Trophoblast cell (in vitro differentiated cells and primary cell): ENCODE measurements at regions not wholly inside any gene's neighbourhood (a gene's known extent, or its start where the extent isn't known, plus 50 kb on each side); places are given as distances from the start of the nearest gene placed in this dataset.
"Not testable (repeated sequence)": the region's sequence is repeated elsewhere in the genome, so short reads cannot be mapped to it uniquely, and the experiment has no call there.

Experiments used
- DNase-seq, 2 donors: peaks; one replicate each; pipeline ENCODE4 v3.0.0-alpha.2; 2016
- H2AFZ ChIP-seq: 2 replicates; pipeline ENCODE4 v1.6.1; 2013; ENCODE audit warnings: low read length, moderate library complexity, mild to moderate bottlenecking; ENCODE audit not compliant: insufficient read depth, poor library complexity
- H2AK5ac ChIP-seq: 2 replicates; pipeline ENCODE4 v1.6.1; 2013; ENCODE audit warnings: mild to moderate bottlenecking, low read length
- H2BK120ac ChIP-seq: 2 replicates; pipeline ENCODE4 v1.6.1; 2013; ENCODE audit warnings: low read length, mild to moderate bottlenecking, moderate library complexity; ENCODE audit not compliant: insufficient read depth, poor library complexity
- H2BK12ac ChIP-seq: 2 replicates; pipeline ENCODE4 v1.6.1; 2013; ENCODE audit warnings: mild to moderate bottlenecking, low read length, moderate library complexity
- H2BK5ac ChIP-seq: 2 replicates; pipeline ENCODE4 v1.6.1; 2013; ENCODE audit warnings: low read length, low read depth, moderate library complexity, mild to moderate bottlenecking; ENCODE audit not compliant: poor library complexity
- H3K14ac ChIP-seq: 2 replicates; pipeline ENCODE4 v1.6.1; 2013; ENCODE audit warnings: mild to moderate bottlenecking, low read length
- H3K18ac ChIP-seq: 2 replicates; pipeline ENCODE4 v1.6.1; 2013; ENCODE audit warnings: mild to moderate bottlenecking, low read length
- H3K23ac ChIP-seq: 2 replicates; pipeline ENCODE4 v1.6.1; 2013; ENCODE audit warnings: low read length
- H3K27ac ChIP-seq: 2 replicates; pipeline ENCODE4 v1.5.1; 2013; ENCODE audit warnings: low read depth, mild to moderate bottlenecking, inconsistent platforms, low read length, moderate library complexity
- H3K27me3 ChIP-seq: 2 replicates; pipeline ENCODE4 v1.6.1; 2013; ENCODE audit warnings: inconsistent platforms, mild to moderate bottlenecking, low read length, moderate library complexity; ENCODE audit not compliant: insufficient read depth
- H3K36me3 ChIP-seq, 2 experiments: 1 replicate in 1 of 2; 2 replicates in 1 of 2; pipeline ENCODE4 v1.6.1; 2013; ENCODE audit warnings: low read length in 2 of 2, mild to moderate bottlenecking in 2 of 2, moderate library complexity in 1 of 2; ENCODE audit not compliant: insufficient read depth in 2 of 2, control insufficient read depth in 1 of 2
- H3K4ac ChIP-seq: 2 replicates; pipeline ENCODE4 v1.6.1; 2013; ENCODE audit warnings: low read depth, mild to moderate bottlenecking, low read length, moderate library complexity
- H3K4me1 ChIP-seq, 2 experiments: 1 replicate in 1 of 2; 2 replicates in 1 of 2; pipeline ENCODE4 v1.6.1; 2013; ENCODE audit warnings: low read length in 2 of 2, mild to moderate bottlenecking in 2 of 2, moderate library complexity in 1 of 2; ENCODE audit not compliant: insufficient read depth in 2 of 2, control insufficient read depth in 1 of 2
- H3K4me2 ChIP-seq: 2 replicates; pipeline ENCODE4 v1.6.1; 2013; ENCODE audit warnings: inconsistent platforms, mild to moderate bottlenecking, low read length, moderate library complexity
- H3K4me3 ChIP-seq: 2 replicates; pipeline ENCODE4 v1.5.1; 2013; ENCODE audit warnings: mild to moderate bottlenecking, low read depth, low read length, inconsistent platforms
- H3K79me1 ChIP-seq: one replicate; pipeline ENCODE4 v1.6.1; 2013; ENCODE audit warnings: low read length
- H3K79me2 ChIP-seq: 2 replicates; pipeline ENCODE4 v1.6.1; 2013; ENCODE audit warnings: low read length, mild to moderate bottlenecking; ENCODE audit not compliant: control insufficient read depth, insufficient read depth, poor library complexity
- H3K9ac ChIP-seq: 2 replicates; pipeline ENCODE4 v1.6.1; 2013; ENCODE audit warnings: mild to moderate bottlenecking, low read length
- H3K9me3 ChIP-seq: 2 replicates; pipeline ENCODE4 v1.6.1; 2013; ENCODE audit warnings: low read depth, mild to moderate bottlenecking, control low read depth, inconsistent platforms, low read length; ENCODE audit not compliant: insufficient read depth
- H4K12ac ChIP-seq: 2 replicates; pipeline ENCODE4 v1.6.1; 2013; ENCODE audit warnings: low read depth, mild to moderate bottlenecking, low read length, moderate library complexity
- H4K8ac ChIP-seq: 2 replicates; pipeline ENCODE4 v1.6.1; 2013; ENCODE audit warnings: low read depth, mild to moderate bottlenecking, low read length, moderate library complexity
- H4K91ac ChIP-seq: one replicate; pipeline ENCODE4 v1.6.1; 2013; ENCODE audit warnings: low read depth, mild to moderate bottlenecking, low read length, moderate library complexity
- WGBS: extraction: QIAGEN DNeasy Blood & Tissue Kit; methylation state at CpG from one replicate; pipeline ENCODE4 v1.1.7; 2013; ENCODE audit warnings: missing lambda C conversion rate; ENCODE audit not compliant: insufficient read length, insufficient coverage; ENCODE audit errors: extremely low coverage; 5-methylcytosine and 5-hydroxymethylcytosine counted together

GRCh38 chr2:139538332-139539020 lies 758.3 kb upstream of the NXPH2 start:
- not testable (repeated sequence) for H3K27me3 ChIP-seq, DNase-seq, H3K36me3 ChIP-seq, H2BK5ac ChIP-seq, H3K4me2 ChIP-seq, H3K18ac ChIP-seq, H2AK5ac ChIP-seq, H3K4me1 ChIP-seq, H3K9me3 ChIP-seq, H3K79me2 ChIP-seq, H2AFZ ChIP-seq, H3K23ac ChIP-seq, H3K14ac ChIP-seq, H4K12ac ChIP-seq, H3K9ac ChIP-seq, H3K79me1 ChIP-seq, H2BK120ac ChIP-seq, H2BK12ac ChIP-seq, H3K27ac ChIP-seq, H4K91ac ChIP-seq, H4K8ac ChIP-seq, H3K4ac ChIP-seq, H3K4me3 ChIP-seq
- no CpG with 5 or more reads among the region's 21 CpGs for WGBS

GRCh38 chr2:139529080-139529479 lies 748.9 kb upstream of the NXPH2 start:
- H3K79me1 ChIP-seq = no peaks in the 10 kb centered on the region
- no peak overlapping the region for H3K4me3 ChIP-seq
- H2BK120ac ChIP-seq = no peak overlapping the region
- no peaks in the 10 kb centered on the region for H3K79me2 ChIP-seq
- no CpG with 5 or more reads among the region's 3 CpGs for WGBS
- no peak overlapping the region for H2AK5ac ChIP-seq
- no peak overlapping the region for H2BK12ac ChIP-seq
- no peaks in the 10 kb centered on the region for H3K9me3 ChIP-seq
- no peaks in the 10 kb centered on the region for H3K36me3 ChIP-seq
- no peaks in the 10 kb centered on the region for H3K27me3 ChIP-seq
- H4K91ac ChIP-seq = no peak overlapping the region
- H4K12ac ChIP-seq = no peak overlapping the region
- H3K27ac ChIP-seq = no peak overlapping the region
- DNase-seq = no peak
- H3K4me2 ChIP-seq = no peak overlapping the region
- no peak overlapping the region for H2BK5ac ChIP-seq
- H3K4ac ChIP-seq = no peak overlapping the region
- H3K23ac ChIP-seq = no peak overlapping the region
- no peak overlapping the region for H4K8ac ChIP-seq
- H3K4me1 ChIP-seq = no peaks in the 10 kb centered on the region
- no peak overlapping the region for H2AFZ ChIP-seq
- H3K18ac ChIP-seq = no peak overlapping the region
- H3K9ac ChIP-seq = no peak overlapping the region
- no peak overlapping the region for H3K14ac ChIP-seq

- WGBS = no CpG with 5 or more reads among the region's 1 CpG
- H3K14ac ChIP-seq = no peak overlapping the region
- no peak overlapping the region for H3K4me3 ChIP-seq
- H3K23ac ChIP-seq = no peak overlapping the region
- no peak overlapping the region for H2BK120ac ChIP-seq
- no peaks in the 10 kb centered on the region for H3K4me1 ChIP-seq
- no peak overlapping the region for H3K4ac ChIP-seq
- H3K27ac ChIP-seq = no peak overlapping the region
- no peak overlapping the region for H4K91ac ChIP-seq
- H2AFZ ChIP-seq = no peak overlapping the region
- H3K27me3 ChIP-seq = no peaks in the 10 kb centered on the region
- H2AK5ac ChIP-seq = no peak overlapping the region
- no peaks in the 10 kb centered on the region for H3K79me2 ChIP-seq
- no peak overlapping the region for H2BK5ac ChIP-seq
- H3K18ac ChIP-seq = no peak overlapping the region
- H3K36me3 ChIP-seq = no peaks in the 10 kb centered on the region
- H4K12ac ChIP-seq = no peak overlapping the region
- no peak overlapping the region for H3K4me2 ChIP-seq
- no peak overlapping the region for H4K8ac ChIP-seq
- no peaks in the 10 kb centered on the region for H3K79me1 ChIP-seq
- H2BK12ac ChIP-seq = no peak overlapping the region
- no peak for DNase-seq
- H3K9ac ChIP-seq = no peak overlapping the region
- no peaks in the 10 kb centered on the region for H3K9me3 ChIP-seq
Measured at GRCh38 chr2:139526781-139527180, 746.6 kb upstream of the NXPH2 start.

- Histone ChIP-seq H3K14ac (no peak overlapping the region), H4K12ac (no peak overlapping the region), H2BK12ac (no peak overlapping the region), H2AK5ac (no peak overlapping the region), H2AFZ (no peak overlapping the region), H2BK5ac (no peak overlapping the region), H3K36me3 (no peaks in the 10 kb centered on the region), H3K27me3 (no peaks in the 10 kb centered on the region), H3K18ac (no peak overlapping the region), H3K27ac (no peak overlapping the region), H3K4me1 (no peaks in the 10 kb centered on the region), H3K4ac (no peak overlapping the region), H3K4me2 (no peak overlapping the region), H2BK120ac (no peak overlapping the region), H3K23ac (no peak overlapping the region), H3K9me3 (no peaks in the 10 kb centered on the region), H3K79me2 (no peaks in the 10 kb centered on the region), H4K8ac (no peak overlapping the region), H3K4me3 (no peak overlapping the region), H4K91ac (no peak overlapping the region), H3K9ac (no peak overlapping the region), H3K79me1 (no peaks in the 10 kb centered on the region)
- no CpG with 5 or more reads among the region's 5 CpGs for WGBS
- DNase-seq = no peak
Measured at GRCh38 chr2:139518321-139518720, 738.1 kb upstream of the NXPH2 start.
